ENCODE measurements at regions not wholly inside any gene's neighbourhood (a gene's known extent, or its start where the extent isn't known, plus 50 kb on each side); places are given as distances from the start of the nearest gene placed in this dataset.

GRCh38 chr14:53896726-53897125 lies 59.9 kb downstream of the BMP4 start:
- ATAC-seq (replicated peaks in 1 of 2) (no peak), DNase-seq (no peak)
- Mint-ChIP-seq H3K9me3 (no peaks in the 10 kb centered on the region), H3K36me3 (ENCODE audit: insufficient read depth in 2 of 2) (no peaks in the 10 kb centered on the region), H3K27me3 (ENCODE audit: low read depth) (peaks cover 15% of the 10 kb centered on the region), H3K4me1 (ENCODE audit: low read depth) (peaks cover 8% of the 10 kb centered on the region), H3K4me3 (no peak overlapping the region), H3K27ac (no peak overlapping the region)

DNA sequence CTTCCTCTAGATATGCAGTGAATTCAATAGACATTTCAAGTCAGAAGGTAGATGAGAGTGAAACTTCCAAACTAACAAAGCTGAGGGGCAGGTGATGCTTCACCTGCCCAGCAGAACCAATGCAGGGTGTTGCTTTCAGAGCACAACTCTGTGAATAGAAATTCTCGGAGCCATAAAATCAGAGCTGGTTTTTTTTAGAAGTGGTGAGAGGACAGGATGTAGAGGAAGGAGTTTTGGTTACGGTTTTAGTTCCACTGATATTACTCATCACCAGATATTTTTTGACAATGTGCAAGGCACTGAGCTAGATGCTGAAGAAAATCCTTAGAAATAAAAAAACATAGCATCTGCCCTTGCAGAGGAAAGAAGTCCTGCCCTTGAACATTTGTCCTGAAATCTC lies 62.2 kb downstream of the BMP4 start:
- Mint-ChIP-seq H3K27ac (no peak overlapping the region), H3K4me3 (no peak overlapping the region), H3K4me1 (ENCODE audit: low read depth) (peaks cover 8% of the 10 kb centered on the region), H3K36me3 (ENCODE audit: insufficient read depth in 2 of 2) (no peaks in the 10 kb centered on the region), H3K9me3 (no peaks in the 10 kb centered on the region), H3K27me3 (ENCODE audit: low read depth) (peaks cover 21% of the 10 kb centered on the region)
- ATAC-seq (replicated peaks in 1 of 2) (peak; percentile 56 to 62), DNase-seq (no peak)

- H3K36me3 Mint-ChIP-seq (ENCODE audit: insufficient read depth in 2 of 2): no peaks in the 10 kb centered on the region
- no peaks in the 10 kb centered on the region for H3K9me3 Mint-ChIP-seq
- H3K4me1 Mint-ChIP-seq (ENCODE audit: low read depth): peaks cover 8% of the 10 kb centered on the region
- H3K27me3 Mint-ChIP-seq (ENCODE audit: low read depth): peaks cover 21% of the 10 kb centered on the region
- no peak overlapping the region for H3K4me3 Mint-ChIP-seq
- no peak overlapping the region for H3K27ac Mint-ChIP-seq
- ATAC-seq (replicated peaks in 1 of 2): no peak
- DNase-seq: no peak
These were observed 63.3 kb downstream of the BMP4 start for GRCh38 chr14:53893374-53893773.

GRCh38 chr14:53890611-53891101 lies 66.0 kb downstream of the BMP4 start:
- H3K36me3 Mint-ChIP-seq (ENCODE audit: insufficient read depth in 2 of 2): no peaks in the 10 kb centered on the region
- H3K4me3 Mint-ChIP-seq: no peak overlapping the region
- no peak overlapping the region for H3K27ac Mint-ChIP-seq
- H3K4me1 Mint-ChIP-seq (ENCODE audit: low read depth): peaks cover 8% of the 10 kb centered on the region
- DNase-seq: no peak
- no peak for ATAC-seq (replicated peaks in 1 of 2)
- H3K9me3 Mint-ChIP-seq: peaks cover 0 to 1% of the 10 kb centered on the region in 2 donors
- H3K27me3 Mint-ChIP-seq (ENCODE audit: low read depth): peaks cover 21% of the 10 kb centered on the region

DNA sequence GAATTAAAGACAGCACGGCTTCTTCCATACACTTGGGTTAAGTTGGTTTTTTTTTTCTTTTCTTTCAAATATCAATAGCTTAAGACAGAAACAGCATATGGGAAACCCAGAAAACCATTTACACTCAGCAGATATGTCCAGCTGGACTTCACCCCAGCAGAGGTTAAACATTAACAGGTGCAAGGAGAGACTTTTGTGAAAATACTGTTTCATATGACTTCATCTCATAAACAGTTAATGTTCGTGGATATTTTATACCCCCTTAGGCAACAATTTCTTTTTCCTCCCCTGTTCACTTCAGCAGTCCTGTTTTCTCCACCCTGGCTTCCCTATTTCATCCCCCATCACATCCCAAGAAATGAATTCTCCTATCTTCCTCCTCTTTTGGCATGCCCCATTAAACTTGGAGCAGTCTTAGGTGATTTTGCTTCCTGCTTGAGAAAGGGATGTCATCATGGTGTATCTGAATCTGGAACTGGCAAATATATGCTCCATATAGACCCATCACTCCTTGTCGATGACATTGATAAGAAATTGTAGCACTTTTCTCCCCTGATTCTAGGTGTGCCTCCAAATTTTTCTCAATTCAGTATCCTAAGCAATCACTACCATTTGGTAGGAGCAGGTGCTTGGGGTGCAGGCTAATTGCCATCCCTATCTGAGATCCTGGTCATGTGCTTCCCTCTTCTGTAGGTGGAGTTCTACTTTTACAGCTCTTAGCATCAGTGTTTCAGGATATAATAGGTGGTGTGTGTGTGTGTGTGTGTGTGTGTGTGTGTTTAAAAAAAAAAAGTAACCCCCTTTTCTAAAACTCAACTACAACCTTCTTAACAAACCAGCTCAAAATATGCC lies 67.9 kb downstream of the BMP4 start:
- no peak overlapping the region for H3K27ac Mint-ChIP-seq

GRCh38 chr14:53885136-53885640 lies 71.4 kb downstream of the BMP4 start:
- DNase-seq: no peak
- no peaks in the 10 kb centered on the region for H3K36me3 Mint-ChIP-seq (ENCODE audit: insufficient read depth in 2 of 2)
- H3K27me3 Mint-ChIP-seq (ENCODE audit: low read depth): peaks cover 22% of the 10 kb centered on the region
- H3K27ac Mint-ChIP-seq: no peak overlapping the region
- peaks cover 0 to 1% of the 10 kb centered on the region in 2 donors for H3K9me3 Mint-ChIP-seq
- ATAC-seq (replicated peaks in 1 of 2): no peak
- H3K4me1 Mint-ChIP-seq (ENCODE audit: low read depth): no peaks in the 10 kb centered on the region
- no peak overlapping the region for H3K4me3 Mint-ChIP-seq

More for the DNA sequence above, 67.9 kb downstream of the BMP4 start:
- no peaks in the 10 kb centered on the region for H3K4me1 Mint-ChIP-seq (ENCODE audit: low read depth)
- no peaks in the 10 kb centered on the region for H3K36me3 Mint-ChIP-seq (ENCODE audit: insufficient read depth in 2 of 2)
- peaks cover 0 to 1% of the 10 kb centered on the region in 2 donors for H3K9me3 Mint-ChIP-seq
- H3K27me3 Mint-ChIP-seq (ENCODE audit: low read depth): peaks cover 22% of the 10 kb centered on the region
- ATAC-seq (replicated peaks in 1 of 2): no peak
- H3K4me3 Mint-ChIP-seq: no peak overlapping the region
- DNase-seq: no peak

- Mint-ChIP-seq H3K4me1 (ENCODE audit: low read depth) (no peaks in the 10 kb centered on the region), H3K27me3 (ENCODE audit: low read depth) (peaks cover 17% of the 10 kb centered on the region), H3K4me3 (no peak overlapping the region), H3K36me3 (ENCODE audit: insufficient read depth in 2 of 2) (no peaks in the 10 kb centered on the region), H3K27ac (no peak overlapping the region), H3K9me3 (peaks cover 0 to 1% of the 10 kb centered on the region in 2 donors)
- ATAC-seq (replicated peaks in 1 of 2) (no peak), DNase-seq (no peak)
These were observed 72.0 kb downstream of the BMP4 start for GRCh38 chr14:53884601-53885000.

DNA sequence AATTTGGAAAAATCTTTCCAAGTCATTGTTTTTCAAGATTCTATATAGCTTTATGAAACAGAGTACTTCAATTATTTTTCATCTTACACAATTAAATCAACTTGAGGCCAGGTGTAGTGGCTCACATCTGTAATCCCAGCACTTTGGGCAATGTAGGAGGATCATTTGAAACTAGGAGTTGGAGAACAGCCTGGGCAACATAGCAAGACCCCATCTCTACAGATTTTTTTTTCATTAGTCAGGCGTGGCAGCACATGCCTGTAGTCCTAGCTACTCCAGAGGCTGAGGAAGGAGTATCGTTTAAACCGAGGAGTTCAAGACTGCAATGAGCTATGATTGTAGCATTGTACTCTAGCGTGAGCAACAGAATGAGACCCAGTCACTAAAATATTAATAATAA lies 72.9 kb downstream of the BMP4 start:
- Mint-ChIP-seq H3K27me3 (ENCODE audit: low read depth) (peaks cover 15% of the 10 kb centered on the region), H3K4me3 (no peak overlapping the region), H3K36me3 (ENCODE audit: insufficient read depth in 2 of 2) (no peaks in the 10 kb centered on the region), H3K27ac (no peak overlapping the region), H3K4me1 (ENCODE audit: low read depth) (no peaks in the 10 kb centered on the region), H3K9me3 (peaks cover 0 to 1% of the 10 kb centered on the region in 2 donors)
- no peak for ATAC-seq (replicated peaks in 1 of 2)
- no peak for DNase-seq

DNA sequence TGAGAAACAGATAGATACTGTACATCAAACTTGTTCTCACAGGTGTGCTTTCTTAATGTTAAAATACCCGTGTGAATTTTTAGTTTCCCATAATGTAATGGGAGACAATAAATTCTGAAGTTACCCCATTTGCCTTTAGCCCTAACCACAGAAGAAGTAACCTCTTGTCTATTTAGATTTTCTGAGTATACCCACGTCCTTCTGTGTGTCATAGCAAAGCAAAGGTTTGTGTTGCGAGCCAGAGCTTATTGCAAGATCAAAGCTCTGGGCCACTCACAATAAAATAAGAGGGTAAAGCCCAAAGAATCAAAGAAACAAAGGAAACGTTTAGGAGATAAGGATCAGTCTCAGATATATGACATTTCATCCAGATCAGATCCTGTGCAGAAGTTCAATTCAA lies 73.9 kb downstream of the BMP4 start:
- H3K27ac Mint-ChIP-seq: no peak overlapping the region
- no peak for ATAC-seq (replicated peaks in 1 of 2)

GRCh38 chr14:53881921-53882320 lies 74.7 kb downstream of the BMP4 start:
- ATAC-seq (replicated peaks in 1 of 2) (no peak), DNase-seq (no peak)
- Mint-ChIP-seq H3K36me3 (ENCODE audit: insufficient read depth in 2 of 2) (no peaks in the 10 kb centered on the region), H3K4me1 (ENCODE audit: low read depth) (no peaks in the 10 kb centered on the region), H3K27me3 (ENCODE audit: low read depth) (peaks cover 14% of the 10 kb centered on the region), H3K9me3 (peaks cover 0 to 1% of the 10 kb centered on the region in 2 donors), H3K27ac (no peak overlapping the region), H3K4me3 (no peak overlapping the region)

More for the DNA sequence above, 73.9 kb downstream of the BMP4 start:
- no peaks in the 10 kb centered on the region for H3K4me1 Mint-ChIP-seq (ENCODE audit: low read depth)
- H3K36me3 Mint-ChIP-seq (ENCODE audit: insufficient read depth in 2 of 2): no peaks in the 10 kb centered on the region
- peaks cover 0 to 1% of the 10 kb centered on the region in 2 donors for H3K9me3 Mint-ChIP-seq
- H3K4me3 Mint-ChIP-seq: no peak overlapping the region
- DNase-seq: no peak
- peaks cover 15% of the 10 kb centered on the region for H3K27me3 Mint-ChIP-seq (ENCODE audit: low read depth)

GRCh38 chr14:53881161-53881871 lies 75.3 kb downstream of the BMP4 start:
- no peak for ATAC-seq (replicated peaks in 1 of 2)
- Mint-ChIP-seq H3K4me3 (no peak overlapping the region), H3K27me3 (ENCODE audit: low read depth) (peaks cover 13% of the 10 kb centered on the region), H3K9me3 (peaks cover 0 to 5% of the 10 kb centered on the region in 2 donors), H3K4me1 (ENCODE audit: low read depth) (no peaks in the 10 kb centered on the region), H3K36me3 (ENCODE audit: insufficient read depth in 2 of 2) (no peaks in the 10 kb centered on the region), H3K27ac (no peak overlapping the region)
- DNase-seq: no peak

DNA sequence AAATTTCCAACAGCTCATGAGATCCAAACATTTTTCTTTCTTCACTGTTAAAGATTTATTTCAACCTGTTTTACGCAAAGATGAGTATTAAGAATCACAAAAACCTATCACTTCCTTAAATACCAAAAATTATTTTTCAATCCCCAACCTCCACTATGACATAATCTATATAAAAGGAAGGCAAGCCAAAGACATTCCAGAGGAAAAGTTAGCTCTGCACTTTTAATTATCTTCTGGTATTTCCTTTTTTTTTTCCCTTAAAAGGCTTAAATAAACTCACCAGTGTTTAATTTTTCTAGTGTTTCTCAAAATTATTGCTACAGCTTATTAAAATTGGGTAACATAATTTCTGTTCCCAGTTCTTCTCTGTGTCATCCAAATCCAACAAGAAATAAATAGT lies 75.9 kb downstream of the BMP4 start:
- DNase-seq: no peak
- Mint-ChIP-seq H3K4me1 (ENCODE audit: low read depth) (no peaks in the 10 kb centered on the region), H3K36me3 (ENCODE audit: insufficient read depth in 2 of 2) (no peaks in the 10 kb centered on the region), H3K9me3 (peaks cover 0 to 5% of the 10 kb centered on the region in 2 donors), H3K27ac (no peak overlapping the region), H3K27me3 (ENCODE audit: low read depth) (peaks cover 10% of the 10 kb centered on the region), H3K4me3 (no peak overlapping the region)
- no peak for ATAC-seq (replicated peaks in 1 of 2)

DNA sequence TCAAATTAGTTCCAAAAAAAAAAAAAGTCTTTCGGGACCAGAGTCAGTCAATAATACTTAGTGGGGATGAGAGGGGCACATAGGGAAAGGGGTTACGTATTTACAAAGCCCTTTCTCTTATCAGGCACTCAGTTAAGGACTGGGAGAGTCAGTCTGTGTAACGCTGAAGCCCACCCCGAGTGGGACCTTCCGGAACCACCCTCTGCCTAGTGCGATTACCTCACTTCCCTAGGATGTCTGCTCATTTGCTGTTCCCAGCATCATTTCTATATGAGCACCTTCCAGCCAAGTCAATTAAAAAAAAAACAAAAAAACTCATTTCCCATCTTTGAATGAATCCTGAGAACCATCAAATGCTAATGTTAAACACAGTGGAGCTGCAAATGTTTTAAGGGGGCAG lies 76.9 kb downstream of the BMP4 start:
- Mint-ChIP-seq H3K9me3 (peaks cover 0 to 5% of the 10 kb centered on the region in 2 donors), H3K4me3 (no peak overlapping the region), H3K27me3 (ENCODE audit: low read depth) (peaks cover 7% of the 10 kb centered on the region), H3K27ac (no peak overlapping the region), H3K4me1 (ENCODE audit: low read depth) (no peaks in the 10 kb centered on the region), H3K36me3 (ENCODE audit: insufficient read depth in 2 of 2) (no peaks in the 10 kb centered on the region)
- DNase-seq (no peak), ATAC-seq (replicated peaks in 1 of 2) (no peak)
